Endothelial cell of umbilical vein (primary cell): ENCODE measurements at regions not wholly inside any gene's neighbourhood (a gene's known extent, or its start where the extent isn't known, plus 50 kb on each side); places are given as distances from the start of the nearest gene placed in this dataset.

Source experiments
- POLR2A ChIP-seq: IDR thresholded peaks from 2 replicates; pipeline ENCODE4 v1.6.1; 2012; ENCODE audit warnings: low read depth, mild to moderate bottlenecking, control low read depth, low read length
- POLR2AphosphoS5 ChIP-seq: IDR thresholded peaks from 2 replicates; pipeline ENCODE4 v1.6.1; 2012; ENCODE audit warnings: low read depth, mild to moderate bottlenecking, control low read depth, low read length, moderate library complexity; ENCODE audit not compliant: insufficient read depth
- TF ChIP-seq, protein P1 (sequence below), 2 donors: IDR thresholded peaks; 1 replicate in 1 of 2; 2 replicates in 1 of 2; pipeline ENCODE4 v1.5.1; 2011; ENCODE audit warnings: low read length in 2 of 2, mild to moderate bottlenecking in 2 of 2, moderate library complexity in 2 of 2, control low read depth in 1 of 2, inconsistent platforms in 1 of 2, low read depth in 1 of 2; ENCODE audit not compliant: insufficient read depth in 1 of 2; ENCODE audit errors: extremely low read depth in 1 of 2

DNA sequence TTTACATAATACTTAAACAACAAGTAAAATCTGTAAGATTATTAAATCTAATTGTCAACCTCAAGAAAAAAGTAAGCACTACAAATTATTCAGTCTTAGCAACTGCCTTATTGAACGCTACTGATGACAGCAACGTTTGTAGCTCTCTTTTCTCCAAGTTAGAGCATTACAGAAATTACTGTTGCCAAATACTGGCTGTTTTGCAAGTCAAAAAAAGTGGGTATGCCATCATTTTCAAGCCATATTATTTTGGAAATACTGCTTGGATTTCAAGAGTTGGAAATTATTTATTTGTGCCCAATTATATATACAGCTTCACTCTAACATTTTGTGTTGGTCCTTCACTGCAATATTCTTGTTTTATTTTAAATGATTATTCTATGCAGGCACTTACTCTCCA lies 221.7 kb downstream of the CXXC4 start:
- TF ChIP-seq, protein P1, sequence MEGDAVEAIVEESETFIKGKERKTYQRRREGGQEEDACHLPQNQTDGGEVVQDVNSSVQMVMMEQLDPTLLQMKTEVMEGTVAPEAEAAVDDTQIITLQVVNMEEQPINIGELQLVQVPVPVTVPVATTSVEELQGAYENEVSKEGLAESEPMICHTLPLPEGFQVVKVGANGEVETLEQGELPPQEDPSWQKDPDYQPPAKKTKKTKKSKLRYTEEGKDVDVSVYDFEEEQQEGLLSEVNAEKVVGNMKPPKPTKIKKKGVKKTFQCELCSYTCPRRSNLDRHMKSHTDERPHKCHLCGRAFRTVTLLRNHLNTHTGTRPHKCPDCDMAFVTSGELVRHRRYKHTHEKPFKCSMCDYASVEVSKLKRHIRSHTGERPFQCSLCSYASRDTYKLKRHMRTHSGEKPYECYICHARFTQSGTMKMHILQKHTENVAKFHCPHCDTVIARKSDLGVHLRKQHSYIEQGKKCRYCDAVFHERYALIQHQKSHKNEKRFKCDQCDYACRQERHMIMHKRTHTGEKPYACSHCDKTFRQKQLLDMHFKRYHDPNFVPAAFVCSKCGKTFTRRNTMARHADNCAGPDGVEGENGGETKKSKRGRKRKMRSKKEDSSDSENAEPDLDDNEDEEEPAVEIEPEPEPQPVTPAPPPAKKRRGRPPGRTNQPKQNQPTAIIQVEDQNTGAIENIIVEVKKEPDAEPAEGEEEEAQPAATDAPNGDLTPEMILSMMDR (IDR thresholded peaks at IDR 0.05; ENCODE audit: extremely low read depth in 1 of 2, insufficient read depth in 1 of 2, low read depth in 1 of 2, low read length in 2 of 2), result no peak
- no peak for TF ChIP-seq POLR2AphosphoS5
- TF ChIP-seq POLR2A, result no peak
